PC-3 (cell line): ENCODE measurements at regions not wholly inside any gene's neighbourhood (a gene's known extent, or its start where the extent isn't known, plus 50 kb on each side); places are given as distances from the start of the nearest gene placed in this dataset.

Experiments used
- CTCF ChIP-seq: fragments of 300-600 bp; sonication (generic); conservative IDR thresholded peaks from 2 replicates; pipeline ENCODE4 v1.5.1; 2017; ENCODE audit warnings: antibody characterized with exemption, low read depth, mild to moderate bottlenecking, low read length
- EZH2 ChIP-seq: fragments of 300-600 bp; sonication (generic); IDR thresholded peaks from one replicate; pipeline ENCODE4 v1.6.1; 2017; ENCODE audit warnings: antibody characterized with exemption, mild to moderate bottlenecking, low read length; ENCODE audit not compliant: unreplicated experiment

GRCh38 chr1:36532810-36533401, 50.2 kb upstream of the CSF3R start:
- no peak for TF ChIP-seq EZH2
- no peak for TF ChIP-seq CTCF
